Mesothelial cell of epicardium (in vitro differentiated cells): ENCODE measurements at regions not wholly inside any gene's neighbourhood (a gene's known extent, or its start where the extent isn't known, plus 50 kb on each side); places are given as distances from the start of the nearest gene placed in this dataset.

Source experiments
- DNase-seq, 2 experiments: peaks; one replicate each; pipeline ENCODE4 v3.0.0; 2021; ENCODE audit warnings: low spot score in 2 of 2; ENCODE audit not compliant: unreplicated experiment in 2 of 2
- H3K27ac Mint-ChIP-seq: 2 replicates; pipeline ENCODE4 v1.8.0; 2021; ENCODE audit warnings: mixed read lengths
- H3K27me3 Mint-ChIP-seq: 2 replicates; pipeline ENCODE4 v1.8.0; 2021; ENCODE audit warnings: low read depth, mixed read lengths
- H3K36me3 Mint-ChIP-seq: 2 replicates; pipeline ENCODE4 v1.8.0; 2021; ENCODE audit warnings: mixed read lengths
- H3K4me1 Mint-ChIP-seq: 2 replicates; pipeline ENCODE4 v1.8.0; 2021; ENCODE audit warnings: mixed read lengths
- H3K4me3 Mint-ChIP-seq: 2 replicates; pipeline ENCODE4 v1.8.0; 2021; ENCODE audit warnings: mild to moderate bottlenecking, moderate library complexity, mixed read lengths
- H3K9me3 Mint-ChIP-seq: 2 replicates; pipeline ENCODE4 v1.8.0; 2021; ENCODE audit warnings: mixed read lengths
- TF ChIP-seq, protein P1 (sequence below): fragments of 200-600 bp; sonication (generic); IDR thresholded peaks from one replicate; pipeline ENCODE4 v1.5.0; 2021; ENCODE audit warnings: antibody characterized with exemption; ENCODE audit not compliant: unreplicated experiment

GRCh38 chr5:89338935-89339334 lies 456.0 kb upstream of the MEF2C start:
- TF ChIP-seq, protein P1, sequence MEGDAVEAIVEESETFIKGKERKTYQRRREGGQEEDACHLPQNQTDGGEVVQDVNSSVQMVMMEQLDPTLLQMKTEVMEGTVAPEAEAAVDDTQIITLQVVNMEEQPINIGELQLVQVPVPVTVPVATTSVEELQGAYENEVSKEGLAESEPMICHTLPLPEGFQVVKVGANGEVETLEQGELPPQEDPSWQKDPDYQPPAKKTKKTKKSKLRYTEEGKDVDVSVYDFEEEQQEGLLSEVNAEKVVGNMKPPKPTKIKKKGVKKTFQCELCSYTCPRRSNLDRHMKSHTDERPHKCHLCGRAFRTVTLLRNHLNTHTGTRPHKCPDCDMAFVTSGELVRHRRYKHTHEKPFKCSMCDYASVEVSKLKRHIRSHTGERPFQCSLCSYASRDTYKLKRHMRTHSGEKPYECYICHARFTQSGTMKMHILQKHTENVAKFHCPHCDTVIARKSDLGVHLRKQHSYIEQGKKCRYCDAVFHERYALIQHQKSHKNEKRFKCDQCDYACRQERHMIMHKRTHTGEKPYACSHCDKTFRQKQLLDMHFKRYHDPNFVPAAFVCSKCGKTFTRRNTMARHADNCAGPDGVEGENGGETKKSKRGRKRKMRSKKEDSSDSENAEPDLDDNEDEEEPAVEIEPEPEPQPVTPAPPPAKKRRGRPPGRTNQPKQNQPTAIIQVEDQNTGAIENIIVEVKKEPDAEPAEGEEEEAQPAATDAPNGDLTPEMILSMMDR: no peak
- Mint-ChIP-seq H3K9me3 (no peaks in the 10 kb centered on the region), H3K27ac (no peak overlapping the region), H3K36me3 (no peaks in the 10 kb centered on the region), H3K4me1 (no peaks in the 10 kb centered on the region), H3K27me3 (no peaks in the 10 kb centered on the region), H3K4me3 (no peak overlapping the region)
- DNase-seq: no peak

DNA sequence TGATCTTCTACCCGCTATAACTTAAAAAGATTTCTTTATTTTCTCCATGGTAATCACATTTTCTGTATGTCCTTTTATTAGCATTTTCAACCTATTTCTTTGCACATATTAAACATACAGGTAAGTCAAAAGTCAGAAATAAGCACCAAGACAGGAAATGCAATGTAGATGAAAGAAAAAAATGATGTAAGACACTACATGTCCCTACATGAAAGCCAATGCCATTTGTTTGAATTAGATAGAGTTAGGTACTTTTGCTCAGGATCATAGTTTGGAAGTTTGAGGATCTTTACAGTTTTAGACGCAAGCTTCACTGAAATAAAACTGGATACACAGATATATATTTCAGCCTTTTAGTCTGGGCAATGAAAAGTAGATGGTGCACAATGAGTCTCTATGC lies 453.1 kb upstream of the MEF2C start:
- no peak for DNase-seq
- Mint-ChIP-seq H3K27ac (no peak overlapping the region), H3K4me1 (no peaks in the 10 kb centered on the region), H3K36me3 (no peaks in the 10 kb centered on the region), H3K4me3 (no peak overlapping the region), H3K27me3 (no peaks in the 10 kb centered on the region), H3K9me3 (no peaks in the 10 kb centered on the region)
- TF ChIP-seq, protein P1: no peak

GRCh38 chr5:89330140-89330539 lies 447.2 kb upstream of the MEF2C start:
- H3K4me3 Mint-ChIP-seq: no peak overlapping the region
- H3K27ac Mint-ChIP-seq: no peak overlapping the region
- peaks cover 4% of the 10 kb centered on the region for H3K9me3 Mint-ChIP-seq
- no peaks in the 10 kb centered on the region for H3K27me3 Mint-ChIP-seq
- H3K36me3 Mint-ChIP-seq: no peaks in the 10 kb centered on the region
- TF ChIP-seq, protein P1: no peak
- DNase-seq: no peak
- peaks cover 10% of the 10 kb centered on the region for H3K4me1 Mint-ChIP-seq

GRCh38 chr5:89327608-89328007 lies 444.6 kb upstream of the MEF2C start:
- peak overlapping the region; percentile 52 for H3K27ac Mint-ChIP-seq
- no peaks in the 10 kb centered on the region for H3K27me3 Mint-ChIP-seq
- no peak for DNase-seq
- peaks cover 4% of the 10 kb centered on the region for H3K9me3 Mint-ChIP-seq
- no peaks in the 10 kb centered on the region for H3K36me3 Mint-ChIP-seq
- H3K4me3 Mint-ChIP-seq: no peak overlapping the region
- TF ChIP-seq, protein P1: no peak
- H3K4me1 Mint-ChIP-seq: peaks cover 10% of the 10 kb centered on the region

DNA sequence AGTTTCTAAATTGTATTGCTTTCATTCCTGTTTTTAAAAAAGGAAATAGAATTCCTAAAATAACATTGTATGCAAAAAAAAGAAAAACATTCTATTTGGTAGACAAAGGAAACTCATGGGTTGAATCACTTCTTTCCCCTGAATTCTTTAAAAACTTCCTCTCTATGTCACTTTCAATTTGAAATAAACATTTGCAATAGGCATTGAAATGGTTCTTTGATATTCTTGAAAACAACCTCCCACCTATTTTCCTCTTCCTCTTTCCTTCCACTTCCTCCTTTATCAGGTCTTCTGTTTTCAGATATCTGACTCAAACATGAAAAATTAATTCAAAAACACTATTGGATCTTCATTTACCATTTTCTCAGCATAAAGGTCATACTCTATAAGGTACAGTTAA lies 442.0 kb upstream of the MEF2C start:
- DNase-seq: no peak
- peaks cover 4% of the 10 kb centered on the region for H3K9me3 Mint-ChIP-seq
- H3K36me3 Mint-ChIP-seq: no peaks in the 10 kb centered on the region
- H3K27ac Mint-ChIP-seq: no peak overlapping the region
- TF ChIP-seq, protein P1: no peak
- H3K4me1 Mint-ChIP-seq: peaks cover 10% of the 10 kb centered on the region
- no peaks in the 10 kb centered on the region for H3K27me3 Mint-ChIP-seq
- H3K4me3 Mint-ChIP-seq: no peak overlapping the region
